Loucy (cell line): ENCODE measurements at regions not wholly inside any gene's neighbourhood (a gene's known extent, or its start where the extent isn't known, plus 50 kb on each side); places are given as distances from the start of the nearest gene placed in this dataset.

Experiments used
- EZH2phosphoT487 ChIP-seq: fragments of 200-600 bp; IDR thresholded peaks from 2 replicates; pipeline ENCODE4 v1.6.1; 2018; ENCODE audit warnings: antibody characterized with exemption, mild to moderate bottlenecking, moderate library complexity, borderline replicate concordance
- TF ChIP-seq, protein P1 (sequence below): fragments of 200-600 bp; sonication (generic); conservative IDR thresholded peaks from 2 replicates; pipeline ENCODE4 v1.5.1; 2014; ENCODE audit warnings: mild to moderate bottlenecking, antibody characterized with exemption, low read length

DNA sequence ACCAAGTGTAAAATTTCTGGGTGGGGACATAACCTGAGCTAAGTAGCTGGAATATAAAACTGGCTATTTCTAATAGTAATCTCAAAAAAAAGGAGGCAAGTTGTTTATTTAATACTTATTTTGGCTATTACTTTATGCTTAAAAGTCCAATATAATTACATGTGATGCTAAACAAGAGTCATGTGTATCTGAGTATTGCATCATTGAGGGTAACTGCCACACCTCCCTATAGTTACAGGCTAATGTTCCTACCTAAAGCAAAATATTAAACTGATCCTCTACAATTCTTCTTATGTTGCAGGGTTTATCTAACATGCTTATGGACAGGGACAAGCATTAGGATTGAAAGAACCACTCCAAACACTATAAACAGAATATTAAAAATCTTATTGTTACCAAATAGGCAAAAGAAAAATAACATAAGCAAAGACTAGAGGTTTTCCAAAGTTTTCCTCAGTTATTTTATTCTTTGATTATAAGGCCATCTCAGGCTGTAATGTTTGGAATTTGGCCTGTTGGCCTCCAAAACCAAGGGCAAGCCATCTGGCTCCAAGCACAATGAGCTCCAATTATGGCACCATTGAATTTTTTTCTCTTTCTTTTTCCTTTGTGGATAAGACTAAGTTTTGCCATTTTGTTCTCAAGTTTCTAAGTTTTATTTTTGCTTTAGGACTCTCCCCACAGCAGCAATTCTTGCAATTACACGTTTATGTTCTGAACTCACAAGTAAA lies 75.8 kb upstream of the ABI3BP start:
- no peak for TF ChIP-seq EZH2phosphoT487
- TF ChIP-seq, protein P1, sequence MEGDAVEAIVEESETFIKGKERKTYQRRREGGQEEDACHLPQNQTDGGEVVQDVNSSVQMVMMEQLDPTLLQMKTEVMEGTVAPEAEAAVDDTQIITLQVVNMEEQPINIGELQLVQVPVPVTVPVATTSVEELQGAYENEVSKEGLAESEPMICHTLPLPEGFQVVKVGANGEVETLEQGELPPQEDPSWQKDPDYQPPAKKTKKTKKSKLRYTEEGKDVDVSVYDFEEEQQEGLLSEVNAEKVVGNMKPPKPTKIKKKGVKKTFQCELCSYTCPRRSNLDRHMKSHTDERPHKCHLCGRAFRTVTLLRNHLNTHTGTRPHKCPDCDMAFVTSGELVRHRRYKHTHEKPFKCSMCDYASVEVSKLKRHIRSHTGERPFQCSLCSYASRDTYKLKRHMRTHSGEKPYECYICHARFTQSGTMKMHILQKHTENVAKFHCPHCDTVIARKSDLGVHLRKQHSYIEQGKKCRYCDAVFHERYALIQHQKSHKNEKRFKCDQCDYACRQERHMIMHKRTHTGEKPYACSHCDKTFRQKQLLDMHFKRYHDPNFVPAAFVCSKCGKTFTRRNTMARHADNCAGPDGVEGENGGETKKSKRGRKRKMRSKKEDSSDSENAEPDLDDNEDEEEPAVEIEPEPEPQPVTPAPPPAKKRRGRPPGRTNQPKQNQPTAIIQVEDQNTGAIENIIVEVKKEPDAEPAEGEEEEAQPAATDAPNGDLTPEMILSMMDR: no peak
